Heart left ventricle (tissue), 13 donors: ENCODE measurements at regions not wholly inside any gene's neighbourhood (a gene's known extent, or its start where the extent isn't known, plus 50 kb on each side); places are given as distances from the start of the nearest gene placed in this dataset.

Experiments
- POLR2A ChIP-seq, 2 donors: fragments of 450-650 bp; IDR thresholded peaks; one replicate each; pipeline ENCODE4 v1.6.1; 2017; ENCODE audit warnings: antibody characterized with exemption in 2 of 2, mild to moderate bottlenecking in 2 of 2, moderate library complexity in 2 of 2
- TF ChIP-seq, protein P1 (sequence below), 12 donors: fragments of 200-600 bp; sonication (generic) in 4 of 12; IDR thresholded peaks; one replicate each; pipeline versions ENCODE4 v1.5.0 to v1.8.0; 2018 to 2022; ENCODE audit warnings: antibody characterized with exemption in 12 of 12, mild to moderate bottlenecking in 5 of 12
- donor health status: ischemic (EF 13 %, LVEDD 7.1; RV severe dilation, severe dysfunction).
- donor health status: DM: no; HTN: yes; CAD: no.
- donor health status: DM: no; HTN: no; CAD: no.
- donor health status: ischemic (EF 25% LVEDD 6.9; RV normal size, moderate dysfunction).
- donor health status: ischemic (EF 25% LVEDD 5.7; RV mildly dilated, moderate dysfunction).
- donor health status: ischemic (EF 35%, LVEDD 5.7; RV mildly dilated, moderate dysfunction).
- donor health status: nonischemic (EF 11% LVEDD 7.7; RV severe dilation, severe dysfunction).
- donor health status: DM: yes; HTN: yes; CAD: no.
- donor health status: PGD.
- donor health status: ischemic (EF 29% LVEDD 5.4; RV normal size, mild dysfunction).
- donor health status: nonischemic (EF 23%, LVEDD 6.1; RV moderate dilation, normal function).

DNA sequence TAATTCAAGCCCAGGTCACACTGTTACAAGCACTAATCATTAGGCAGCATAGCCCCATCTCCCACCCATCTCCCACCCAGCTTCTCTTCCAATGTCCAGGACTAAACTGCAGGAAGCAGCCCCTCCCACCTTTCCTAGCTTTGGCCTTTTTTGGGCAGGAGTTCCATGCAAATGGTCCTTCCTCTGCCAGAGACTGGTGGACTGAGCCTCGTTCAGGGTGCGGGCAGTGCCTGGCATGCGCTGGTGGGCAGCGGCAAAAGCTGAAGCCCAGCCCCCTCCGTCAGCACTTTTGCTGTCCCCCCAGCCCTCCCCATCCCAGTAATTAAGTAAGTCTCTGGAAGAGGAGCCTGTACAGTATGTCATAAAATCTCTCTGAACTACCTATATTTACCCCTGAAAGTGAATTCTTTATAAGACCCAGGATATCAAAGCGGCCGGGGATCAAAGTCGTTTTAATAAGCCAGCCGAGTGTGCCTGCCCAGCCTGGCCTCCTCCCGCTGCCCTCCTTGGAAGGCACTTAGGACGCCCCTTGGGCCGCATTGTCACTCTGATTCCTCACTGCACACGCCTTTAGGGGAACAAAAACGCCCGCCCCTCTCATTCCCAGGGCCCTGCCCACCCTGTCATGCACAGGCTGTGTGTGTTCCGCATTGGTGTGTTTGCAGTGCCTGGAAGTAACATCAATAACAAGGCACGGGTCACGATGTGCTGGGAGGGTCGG lies 109.9 kb downstream of the IRX5 start:
- TF ChIP-seq, protein P1, sequence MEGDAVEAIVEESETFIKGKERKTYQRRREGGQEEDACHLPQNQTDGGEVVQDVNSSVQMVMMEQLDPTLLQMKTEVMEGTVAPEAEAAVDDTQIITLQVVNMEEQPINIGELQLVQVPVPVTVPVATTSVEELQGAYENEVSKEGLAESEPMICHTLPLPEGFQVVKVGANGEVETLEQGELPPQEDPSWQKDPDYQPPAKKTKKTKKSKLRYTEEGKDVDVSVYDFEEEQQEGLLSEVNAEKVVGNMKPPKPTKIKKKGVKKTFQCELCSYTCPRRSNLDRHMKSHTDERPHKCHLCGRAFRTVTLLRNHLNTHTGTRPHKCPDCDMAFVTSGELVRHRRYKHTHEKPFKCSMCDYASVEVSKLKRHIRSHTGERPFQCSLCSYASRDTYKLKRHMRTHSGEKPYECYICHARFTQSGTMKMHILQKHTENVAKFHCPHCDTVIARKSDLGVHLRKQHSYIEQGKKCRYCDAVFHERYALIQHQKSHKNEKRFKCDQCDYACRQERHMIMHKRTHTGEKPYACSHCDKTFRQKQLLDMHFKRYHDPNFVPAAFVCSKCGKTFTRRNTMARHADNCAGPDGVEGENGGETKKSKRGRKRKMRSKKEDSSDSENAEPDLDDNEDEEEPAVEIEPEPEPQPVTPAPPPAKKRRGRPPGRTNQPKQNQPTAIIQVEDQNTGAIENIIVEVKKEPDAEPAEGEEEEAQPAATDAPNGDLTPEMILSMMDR (IDR thresholded peaks at IDR 0.05), result no peak
- TF ChIP-seq POLR2A (IDR thresholded peaks at IDR 0.05), result no peak
